Nephron progenitor cell (in vitro differentiated cells): ENCODE measurements at regions not wholly inside any gene's neighbourhood (a gene's known extent, or its start where the extent isn't known, plus 50 kb on each side); places are given as distances from the start of the nearest gene placed in this dataset.

Experiments
- DNase-seq: peaks from one replicate; pipeline ENCODE4 v3.0.0; 2021
- H3K27ac Mint-ChIP-seq: 2 replicates; pipeline ENCODE4 v1.8.0; 2021; ENCODE audit warnings: mild to moderate bottlenecking, moderate library complexity, mixed read lengths
- H3K27me3 Mint-ChIP-seq: 2 replicates; pipeline ENCODE4 v1.8.0; 2021; ENCODE audit warnings: mild to moderate bottlenecking, low read depth, mixed read lengths; ENCODE audit not compliant: poor library complexity
- H3K36me3 Mint-ChIP-seq: 2 replicates; pipeline ENCODE4 v1.8.0; 2021; ENCODE audit warnings: low read depth, mixed read lengths
- H3K4me1 Mint-ChIP-seq: 2 replicates; pipeline ENCODE4 v1.8.0; 2021; ENCODE audit warnings: mixed read lengths
- H3K4me3 Mint-ChIP-seq: 2 replicates; pipeline ENCODE4 v1.8.0; 2021; ENCODE audit warnings: mild to moderate bottlenecking, moderate library complexity, mixed read lengths
- H3K9me3 Mint-ChIP-seq: 2 replicates; pipeline ENCODE4 v1.8.0; 2021; ENCODE audit warnings: mild to moderate bottlenecking, moderate library complexity, mixed read lengths
- TF ChIP-seq, protein P1 (sequence below): fragments of 200-600 bp; sonication (generic); IDR thresholded peaks from 2 replicates; pipeline ENCODE4 v1.5.0; 2021; ENCODE audit warnings: antibody characterized with exemption

DNA sequence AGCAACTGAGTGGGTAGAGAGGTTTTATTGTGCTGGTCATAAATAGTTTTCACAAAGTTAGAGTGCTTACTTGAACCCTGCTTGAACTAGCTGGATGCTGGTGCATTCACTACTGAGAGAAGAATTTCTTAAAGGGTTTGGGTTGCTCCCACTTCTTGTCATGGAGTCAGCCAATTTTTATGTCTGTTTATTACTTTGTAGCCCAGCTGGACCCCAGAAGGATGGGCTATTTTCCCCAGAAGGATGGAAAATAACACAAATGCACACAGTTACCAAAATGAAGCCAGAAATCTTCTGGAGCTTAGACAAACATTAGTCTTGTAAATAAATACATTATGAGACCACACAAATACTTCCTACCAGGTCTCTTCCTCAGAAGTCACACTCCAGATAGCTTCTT, 480.8 kb upstream of the TNC start:
- Mint-ChIP-seq H3K27ac (no peak overlapping the region), H3K4me3 (no peak overlapping the region), H3K36me3 (no peaks in the 10 kb centered on the region), H3K4me1 (peaks cover 37% of the 10 kb centered on the region), H3K9me3 (no peaks in the 10 kb centered on the region), H3K27me3 (no peaks in the 10 kb centered on the region)
- DNase-seq: no peak
- TF ChIP-seq, protein P1, sequence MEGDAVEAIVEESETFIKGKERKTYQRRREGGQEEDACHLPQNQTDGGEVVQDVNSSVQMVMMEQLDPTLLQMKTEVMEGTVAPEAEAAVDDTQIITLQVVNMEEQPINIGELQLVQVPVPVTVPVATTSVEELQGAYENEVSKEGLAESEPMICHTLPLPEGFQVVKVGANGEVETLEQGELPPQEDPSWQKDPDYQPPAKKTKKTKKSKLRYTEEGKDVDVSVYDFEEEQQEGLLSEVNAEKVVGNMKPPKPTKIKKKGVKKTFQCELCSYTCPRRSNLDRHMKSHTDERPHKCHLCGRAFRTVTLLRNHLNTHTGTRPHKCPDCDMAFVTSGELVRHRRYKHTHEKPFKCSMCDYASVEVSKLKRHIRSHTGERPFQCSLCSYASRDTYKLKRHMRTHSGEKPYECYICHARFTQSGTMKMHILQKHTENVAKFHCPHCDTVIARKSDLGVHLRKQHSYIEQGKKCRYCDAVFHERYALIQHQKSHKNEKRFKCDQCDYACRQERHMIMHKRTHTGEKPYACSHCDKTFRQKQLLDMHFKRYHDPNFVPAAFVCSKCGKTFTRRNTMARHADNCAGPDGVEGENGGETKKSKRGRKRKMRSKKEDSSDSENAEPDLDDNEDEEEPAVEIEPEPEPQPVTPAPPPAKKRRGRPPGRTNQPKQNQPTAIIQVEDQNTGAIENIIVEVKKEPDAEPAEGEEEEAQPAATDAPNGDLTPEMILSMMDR: no peak

DNA sequence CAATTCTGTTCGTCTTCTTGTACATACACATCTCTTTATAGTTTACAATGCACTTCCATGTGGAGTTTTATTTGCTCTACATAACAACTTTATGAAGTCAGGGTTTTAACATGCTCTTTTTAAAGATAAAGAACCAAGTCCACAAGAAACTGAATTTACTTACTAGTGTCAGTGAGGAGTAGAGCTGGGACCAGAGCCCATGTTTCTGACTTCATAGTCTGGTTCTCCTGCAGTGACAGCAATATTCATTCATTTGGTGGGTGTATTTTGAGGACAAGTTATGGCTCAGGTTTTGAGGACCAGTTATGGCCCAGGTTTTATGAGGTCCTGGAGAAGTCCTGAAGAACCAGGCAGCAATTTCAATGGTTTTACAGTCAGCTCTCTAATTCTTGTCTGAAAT, 481.9 kb upstream of the TNC start:
- Mint-ChIP-seq H3K9me3 (no peaks in the 10 kb centered on the region), H3K4me3 (no peak overlapping the region), H3K4me1 (peaks cover 26% of the 10 kb centered on the region), H3K27me3 (no peaks in the 10 kb centered on the region), H3K27ac (no peak overlapping the region), H3K36me3 (no peaks in the 10 kb centered on the region)
- no peak for DNase-seq
- TF ChIP-seq, protein P1: no peak

DNA sequence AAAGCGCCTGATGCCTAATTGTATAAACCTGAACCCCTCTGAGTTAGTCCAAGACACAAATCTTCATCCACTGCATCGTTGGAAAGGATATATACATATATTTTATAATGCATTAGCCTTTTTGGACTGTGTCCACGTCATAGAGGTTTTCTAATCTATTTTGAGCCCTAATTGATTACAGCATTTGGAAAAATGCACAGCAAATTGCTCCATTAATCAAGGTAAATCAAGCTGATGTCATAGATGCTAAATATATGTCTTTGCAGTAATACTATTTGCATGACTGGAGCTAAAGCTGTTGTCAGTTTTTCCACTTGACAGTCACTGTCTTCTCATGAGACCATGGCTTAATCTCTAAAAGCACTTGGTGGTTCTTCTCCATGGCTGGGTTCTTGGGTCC, 483.5 kb upstream of the TNC start:
- Mint-ChIP-seq H3K4me1 (peaks cover 20% of the 10 kb centered on the region), H3K27me3 (no peaks in the 10 kb centered on the region)

DNA sequence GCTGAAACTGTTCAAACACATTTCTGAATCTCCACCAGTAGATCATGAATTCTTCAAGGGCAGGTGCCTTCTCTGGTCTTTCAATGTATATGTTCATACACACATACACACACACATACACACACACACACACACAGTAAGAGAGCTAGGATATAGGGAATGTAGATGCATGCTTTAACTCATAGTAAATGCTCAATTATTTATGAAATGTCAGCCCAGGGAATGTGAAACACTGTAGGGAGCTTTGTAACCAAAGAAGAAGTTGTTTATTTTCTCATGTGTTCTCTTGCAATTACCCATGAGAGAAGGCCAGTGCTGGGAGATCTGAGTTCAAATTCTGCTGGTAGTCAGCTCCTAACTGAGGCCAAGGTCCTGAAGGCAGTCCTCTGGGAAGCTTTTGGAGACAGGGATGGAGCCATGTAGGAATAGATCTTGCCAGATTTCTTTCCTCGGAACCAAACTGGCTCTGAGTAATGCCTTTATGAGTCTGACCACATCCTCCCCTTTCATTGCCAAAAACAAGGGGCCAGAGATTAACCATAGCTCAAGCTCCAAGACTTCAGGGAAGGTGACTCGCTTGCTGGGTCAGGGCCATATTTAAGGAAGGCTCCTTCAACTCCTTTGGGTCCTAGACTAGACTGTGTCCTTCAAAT, 487.0 kb upstream of the TNC start:
- no peak overlapping the region for H3K27ac Mint-ChIP-seq
- DNase-seq: no peak
- H3K27me3 Mint-ChIP-seq: no peaks in the 10 kb centered on the region
- no peaks in the 10 kb centered on the region for H3K4me1 Mint-ChIP-seq
- TF ChIP-seq, protein P1: no peak
- no peaks in the 10 kb centered on the region for H3K9me3 Mint-ChIP-seq
- no peak overlapping the region for H3K4me3 Mint-ChIP-seq
- no peaks in the 10 kb centered on the region for H3K36me3 Mint-ChIP-seq

More for the DNA sequence above, 483.5 kb upstream of the TNC start:
- no peak for DNase-seq
- TF ChIP-seq, protein P1: no peak
- Mint-ChIP-seq H3K4me3 (no peak overlapping the region), H3K9me3 (no peaks in the 10 kb centered on the region), H3K27ac (no peak overlapping the region), H3K36me3 (no peaks in the 10 kb centered on the region)

DNA sequence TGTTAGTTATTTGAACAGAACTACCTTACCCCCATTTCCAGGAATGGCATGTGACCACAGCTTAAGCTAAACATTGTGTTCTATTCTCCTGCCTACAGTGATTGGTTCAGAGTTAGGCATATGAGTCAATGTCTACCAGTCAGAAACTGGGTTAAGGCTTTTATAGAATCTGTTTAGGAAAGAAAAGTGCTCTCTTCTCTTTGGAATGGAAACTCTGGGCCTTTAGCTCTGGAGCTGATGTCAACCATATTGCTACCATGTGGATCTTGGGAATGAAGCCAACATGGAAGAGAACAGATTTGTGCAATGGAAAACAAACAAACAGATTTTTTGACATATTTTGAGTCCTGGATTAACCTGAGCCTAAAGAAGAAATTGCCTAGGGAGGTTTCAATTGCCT, 488.9 kb upstream of the TNC start:
- no peaks in the 10 kb centered on the region for H3K36me3 Mint-ChIP-seq
- TF ChIP-seq, protein P1: no peak
- H3K27me3 Mint-ChIP-seq: no peaks in the 10 kb centered on the region
- no peaks in the 10 kb centered on the region for H3K9me3 Mint-ChIP-seq
- no peaks in the 10 kb centered on the region for H3K4me1 Mint-ChIP-seq
- no peak overlapping the region for H3K27ac Mint-ChIP-seq
- DNase-seq: no peak
- no peak overlapping the region for H3K4me3 Mint-ChIP-seq

DNA sequence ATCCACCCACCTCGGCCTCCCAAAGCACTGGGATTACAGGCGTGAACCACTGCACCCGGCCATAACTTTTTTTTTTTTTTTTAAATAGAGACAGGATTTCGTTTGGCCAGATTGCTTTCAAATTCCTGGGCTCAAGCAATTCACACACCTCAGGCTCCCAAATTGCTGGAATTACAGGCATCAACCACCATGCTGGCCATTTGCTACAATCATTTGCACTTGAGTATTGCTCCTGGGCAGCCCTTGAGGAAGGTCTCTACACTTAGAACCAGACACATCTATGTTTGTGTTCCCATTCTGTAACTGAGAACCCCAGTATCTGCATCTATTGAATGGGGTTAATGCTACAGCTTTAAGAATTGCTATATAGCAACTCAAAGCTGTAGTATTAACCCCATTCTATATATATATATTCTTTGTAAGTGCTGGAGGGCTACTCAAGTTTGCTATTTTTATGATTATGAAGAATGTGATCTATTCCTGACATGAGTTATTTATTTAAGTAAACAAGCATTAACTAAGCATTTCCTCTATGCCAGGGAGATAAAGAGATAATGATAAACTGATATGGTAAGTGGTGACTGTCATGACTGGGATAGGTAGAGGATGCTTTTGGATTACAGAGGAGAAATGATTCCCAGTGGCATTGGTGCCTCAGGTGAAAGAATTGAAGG, 496.5 kb upstream of the TNC start:
- no peaks in the 10 kb centered on the region for H3K36me3 Mint-ChIP-seq
- no peaks in the 10 kb centered on the region for H3K9me3 Mint-ChIP-seq
- H3K27ac Mint-ChIP-seq: no peak overlapping the region
- TF ChIP-seq, protein P1: no peak
- H3K4me1 Mint-ChIP-seq: peaks cover 6% of the 10 kb centered on the region
- H3K27me3 Mint-ChIP-seq: no peaks in the 10 kb centered on the region
- no peak overlapping the region for H3K4me3 Mint-ChIP-seq
- no peak for DNase-seq
